ENCODE measurements at regions not wholly inside any gene's neighbourhood (a gene's known extent, or its start where the extent isn't known, plus 50 kb on each side); places are given as distances from the start of the nearest gene placed in this dataset.

DNA sequence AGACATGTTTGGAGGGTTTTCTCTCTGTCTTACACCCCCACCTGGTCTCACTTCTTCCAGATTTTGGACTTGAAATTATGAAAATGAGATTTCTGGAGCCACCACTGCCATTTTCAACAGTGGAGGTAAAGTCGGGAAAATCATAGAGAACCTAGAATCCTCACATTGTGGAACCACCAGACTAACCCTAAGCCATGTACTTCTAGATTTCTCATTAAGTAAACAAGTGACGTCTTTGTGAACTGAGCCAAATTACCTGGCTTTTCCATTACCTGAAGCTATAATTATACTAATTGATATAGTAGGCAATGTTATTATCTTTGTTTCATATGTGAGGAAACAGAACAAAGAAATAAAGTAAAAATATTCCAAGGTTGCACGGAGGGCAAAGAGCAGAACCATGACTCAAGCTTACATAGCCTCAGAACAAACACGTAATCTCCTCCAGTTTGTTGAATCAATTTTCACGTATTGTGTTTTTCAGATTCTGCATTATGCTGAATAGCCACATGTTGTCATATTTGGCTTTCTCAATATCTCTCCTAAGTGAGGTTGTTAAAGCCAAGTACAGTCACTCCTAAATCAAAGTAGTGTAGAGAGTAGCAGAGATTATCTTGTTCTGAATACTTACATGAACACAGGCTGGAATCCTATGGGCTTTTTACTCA lies 101.3 kb upstream of the CMC1 start:
- H3K9me2 ChIP-seq (ENCODE audit: insufficient read depth): no peaks in the 10 kb centered on the region
- H3K27ac ChIP-seq (ENCODE audit: low read depth, low read length): no peak overlapping the region
- H3K79me2 ChIP-seq (ENCODE audit: insufficient read depth, low read length): no peaks in the 10 kb centered on the region
- no peaks in the 10 kb centered on the region for H3K27me3 ChIP-seq (ENCODE audit: insufficient read depth, low read length)
- no peaks in the 10 kb centered on the region for H3K36me3 ChIP-seq (ENCODE audit: control insufficient read depth in 1 of 2, insufficient read depth in 2 of 2, low read length in 2 of 2)
- no peaks in the 10 kb centered on the region for H4K20me1 ChIP-seq (ENCODE audit: insufficient read depth)
- no peaks in the 10 kb centered on the region for H3K4me1 ChIP-seq (ENCODE audit: control insufficient read depth in 1 of 2, insufficient read depth in 2 of 2, low read length in 2 of 2)
- DNase-seq (ENCODE audit: low read depth, low spot score) (no peak), ATAC-seq (no peak)
- no peaks in the 10 kb centered on the region for H3K9me3 ChIP-seq (ENCODE audit: control insufficient read depth in 1 of 2, insufficient read depth in 1 of 2, low read depth in 1 of 2, low read length in 2 of 2)
- TF ChIP-seq SIN3A (IDR thresholded peaks at IDR 0.05; ENCODE audit: low read depth) (no peak), RAD21 (IDR thresholded peaks at IDR 0.05; ENCODE audit: low read depth) (no peak), POLR2AphosphoS5 (IDR thresholded peaks at IDR 0.05; ENCODE audit: low read depth, low read length) (no peak), SP1 (IDR thresholded peaks at IDR 0.05; ENCODE audit: low read depth) (no peak), EGR1 (IDR thresholded peaks at IDR 0.05; ENCODE audit: low read depth) (no peak), FOSL1 (IDR thresholded peaks at IDR 0.05; ENCODE audit: low read depth) (no peak), TCF7L2 (IDR thresholded peaks at IDR 0.05; ENCODE audit: borderline replicate concordance, extremely low read depth, insufficient read depth, insufficient read length) (no peak), YY1 (IDR thresholded peaks at IDR 0.05; ENCODE audit: extremely low read depth, insufficient replicate concordance, low read depth, low read length) (no peak), SRF (IDR thresholded peaks at IDR 0.05; ENCODE audit: low read depth) (no peak), JUND (IDR thresholded peaks at IDR 0.05) (no peak), CBX3 (IDR thresholded peaks at IDR 0.05; ENCODE audit: low read depth) (no peak), ZNF274 (IDR thresholded peaks at IDR 0.05; ENCODE audit: low read depth, low read length) (no peak)
- TF ChIP-seq, protein P1, sequence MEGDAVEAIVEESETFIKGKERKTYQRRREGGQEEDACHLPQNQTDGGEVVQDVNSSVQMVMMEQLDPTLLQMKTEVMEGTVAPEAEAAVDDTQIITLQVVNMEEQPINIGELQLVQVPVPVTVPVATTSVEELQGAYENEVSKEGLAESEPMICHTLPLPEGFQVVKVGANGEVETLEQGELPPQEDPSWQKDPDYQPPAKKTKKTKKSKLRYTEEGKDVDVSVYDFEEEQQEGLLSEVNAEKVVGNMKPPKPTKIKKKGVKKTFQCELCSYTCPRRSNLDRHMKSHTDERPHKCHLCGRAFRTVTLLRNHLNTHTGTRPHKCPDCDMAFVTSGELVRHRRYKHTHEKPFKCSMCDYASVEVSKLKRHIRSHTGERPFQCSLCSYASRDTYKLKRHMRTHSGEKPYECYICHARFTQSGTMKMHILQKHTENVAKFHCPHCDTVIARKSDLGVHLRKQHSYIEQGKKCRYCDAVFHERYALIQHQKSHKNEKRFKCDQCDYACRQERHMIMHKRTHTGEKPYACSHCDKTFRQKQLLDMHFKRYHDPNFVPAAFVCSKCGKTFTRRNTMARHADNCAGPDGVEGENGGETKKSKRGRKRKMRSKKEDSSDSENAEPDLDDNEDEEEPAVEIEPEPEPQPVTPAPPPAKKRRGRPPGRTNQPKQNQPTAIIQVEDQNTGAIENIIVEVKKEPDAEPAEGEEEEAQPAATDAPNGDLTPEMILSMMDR (IDR thresholded peaks at IDR 0.05 in 2 of 3, conservative IDR thresholded peaks at IDR 0.05 in 1 of 3; ENCODE audit: borderline replicate concordance in 1 of 3, insufficient read depth in 1 of 3, low read depth in 2 of 3, low read length in 2 of 3): no peak
- TF ChIP-seq, protein P2, sequence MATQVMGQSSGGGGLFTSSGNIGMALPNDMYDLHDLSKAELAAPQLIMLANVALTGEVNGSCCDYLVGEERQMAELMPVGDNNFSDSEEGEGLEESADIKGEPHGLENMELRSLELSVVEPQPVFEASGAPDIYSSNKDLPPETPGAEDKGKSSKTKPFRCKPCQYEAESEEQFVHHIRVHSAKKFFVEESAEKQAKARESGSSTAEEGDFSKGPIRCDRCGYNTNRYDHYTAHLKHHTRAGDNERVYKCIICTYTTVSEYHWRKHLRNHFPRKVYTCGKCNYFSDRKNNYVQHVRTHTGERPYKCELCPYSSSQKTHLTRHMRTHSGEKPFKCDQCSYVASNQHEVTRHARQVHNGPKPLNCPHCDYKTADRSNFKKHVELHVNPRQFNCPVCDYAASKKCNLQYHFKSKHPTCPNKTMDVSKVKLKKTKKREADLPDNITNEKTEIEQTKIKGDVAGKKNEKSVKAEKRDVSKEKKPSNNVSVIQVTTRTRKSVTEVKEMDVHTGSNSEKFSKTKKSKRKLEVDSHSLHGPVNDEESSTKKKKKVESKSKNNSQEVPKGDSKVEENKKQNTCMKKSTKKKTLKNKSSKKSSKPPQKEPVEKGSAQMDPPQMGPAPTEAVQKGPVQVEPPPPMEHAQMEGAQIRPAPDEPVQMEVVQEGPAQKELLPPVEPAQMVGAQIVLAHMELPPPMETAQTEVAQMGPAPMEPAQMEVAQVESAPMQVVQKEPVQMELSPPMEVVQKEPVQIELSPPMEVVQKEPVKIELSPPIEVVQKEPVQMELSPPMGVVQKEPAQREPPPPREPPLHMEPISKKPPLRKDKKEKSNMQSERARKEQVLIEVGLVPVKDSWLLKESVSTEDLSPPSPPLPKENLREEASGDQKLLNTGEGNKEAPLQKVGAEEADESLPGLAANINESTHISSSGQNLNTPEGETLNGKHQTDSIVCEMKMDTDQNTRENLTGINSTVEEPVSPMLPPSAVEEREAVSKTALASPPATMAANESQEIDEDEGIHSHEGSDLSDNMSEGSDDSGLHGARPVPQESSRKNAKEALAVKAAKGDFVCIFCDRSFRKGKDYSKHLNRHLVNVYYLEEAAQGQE (IDR thresholded peaks at IDR 0.05; ENCODE audit: low read depth): no peak
- TF ChIP-seq, protein P3, sequence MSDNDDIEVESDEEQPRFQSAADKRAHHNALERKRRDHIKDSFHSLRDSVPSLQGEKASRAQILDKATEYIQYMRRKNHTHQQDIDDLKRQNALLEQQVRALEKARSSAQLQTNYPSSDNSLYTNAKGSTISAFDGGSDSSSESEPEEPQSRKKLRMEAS (IDR thresholded peaks at IDR 0.05): no peak
- TF ChIP-seq, protein P4, sequence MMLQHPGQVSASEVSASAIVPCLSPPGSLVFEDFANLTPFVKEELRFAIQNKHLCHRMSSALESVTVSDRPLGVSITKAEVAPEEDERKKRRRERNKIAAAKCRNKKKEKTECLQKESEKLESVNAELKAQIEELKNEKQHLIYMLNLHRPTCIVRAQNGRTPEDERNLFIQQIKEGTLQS (IDR thresholded peaks at IDR 0.05): no peak
- intact Hi-C loops (cut with micrococcal nuclease): no loop called here
- H2AFZ ChIP-seq (ENCODE audit: low read depth, low read length, poor library complexity, severe bottlenecking): no peak overlapping the region
- RAD21 ChIA-PET (ENCODE audit: low non-redundant PET in 1 of 2, low total read pairs in 2 of 2, uncharacterized antibody in 2 of 2, unreplicated experiment in 2 of 2): no interaction called here
- H3K9ac ChIP-seq (ENCODE audit: low read length): no peak overlapping the region
- H3K4me3 ChIP-seq (replicated peaks in 1 of 2; ENCODE audit: low read depth in 1 of 2, low read length in 2 of 2): no peak overlapping the region
- CTCF ChIA-PET: no interaction called here
- POLR2A ChIA-PET: no interaction called here
- no TSS peak for BruUV-seq (replicated peaks)
- no peak overlapping the region for H3K4me2 ChIP-seq (ENCODE audit: low read length)
